Adrenal gland (tissue), 9 donors: ENCODE measurements at regions not wholly inside any gene's neighbourhood (a gene's known extent, or its start where the extent isn't known, plus 50 kb on each side); places are given as distances from the start of the nearest gene placed in this dataset.

Experiments used
- DNase-seq, 7 donors: peaks; one replicate each; pipeline ENCODE4 v3.0.0-alpha.2; 2019 to 2020
- H3K27ac ChIP-seq, 5 donors: fragments of 200-600 bp; sonication (generic) in 4 of 5; 1 replicate in 3 of 5; 2 replicates in 2 of 5; pipeline versions ENCODE4 v1.5.1 to v1.8.0; 2016 to 2020; ENCODE audit warnings: mild to moderate bottlenecking in 1 of 5
- H3K27me3 ChIP-seq: fragments of 200-600 bp; 2 replicates; pipeline ENCODE4 v1.8.0; 2021
- H3K36me3 ChIP-seq, 2 donors: fragments of 200-600 bp; replicated peaks in 1 of 2; 1 replicate in 1 of 2; 2 replicates in 1 of 2; pipeline versions ENCODE4 v1.5.1 to v1.8.0; 2018 to 2022
- H3K4me1 ChIP-seq, 2 donors: fragments of 200-600 bp; replicated peaks in 1 of 2; 1 replicate in 1 of 2; 2 replicates in 1 of 2; pipeline versions ENCODE4 v1.5.1 to v1.8.0; 2018 to 2021
- H3K4me3 ChIP-seq, 4 donors: fragments of 200-600 bp; sonication (generic) in 3 of 4; one replicate each; pipeline ENCODE4 v1.5.1; 2016 to 2018
- H3K9me3 ChIP-seq, 3 donors: fragments of 200-600 bp; sonication (generic) in 1 of 3; replicated peaks in 1 of 3; 1 replicate in 2 of 3; 2 replicates in 1 of 3; pipeline versions ENCODE4 v1.5.1 to v1.8.0; 2016 to 2021
- POLR2A ChIP-seq, 2 donors: fragments of 450-650 bp; IDR thresholded peaks; one replicate each; pipeline ENCODE4 v1.6.1; 2017; ENCODE audit warnings: antibody characterized with exemption in 2 of 2, mild to moderate bottlenecking in 2 of 2, moderate library complexity in 1 of 2
- WGBS, 4 donors: extraction: QIAGEN DNeasy Blood & Tissue Kit in 2 of 4; methylation state at CpG; one replicate each; pipeline versions ENCODE4 v1.1.5 to v1.1.7; 2013 to 2017; 5-methylcytosine and 5-hydroxymethylcytosine counted together
- intact Hi-C, 2 donors: fragments of 100-400 bp; cut with DNase I; formaldehyde crosslinking; loops; one replicate each; pipeline versions ENCODE4 v1.14.1 to v1.15.0; 2022 to 2023
- TF ChIP-seq, protein P1 (sequence below), 6 experiments: fragments of 450-650 bp in 4 of 6; fragments of 200-600 bp in 2 of 6; sonication (generic) in 1 of 6; IDR thresholded peaks; 1 replicate in 5 of 6; 2 replicates in 1 of 6; pipeline versions ENCODE4 v1.5.1 to v1.8.0; 2016 to 2021; ENCODE audit warnings: antibody characterized with exemption in 6 of 6, mild to moderate bottlenecking in 2 of 6, moderate library complexity in 1 of 6
- donor health status: healthy with polysubstance abuse.
- donor health status: Bipolar disorder and iron deficiency.
- donor health status: DM: yes; HTN: yes; CAD: no.
- donor health status: DM: no; HTN: no; CAD: no.
- donor health status: DM: no; HTN: no; CAD: no.

DNA sequence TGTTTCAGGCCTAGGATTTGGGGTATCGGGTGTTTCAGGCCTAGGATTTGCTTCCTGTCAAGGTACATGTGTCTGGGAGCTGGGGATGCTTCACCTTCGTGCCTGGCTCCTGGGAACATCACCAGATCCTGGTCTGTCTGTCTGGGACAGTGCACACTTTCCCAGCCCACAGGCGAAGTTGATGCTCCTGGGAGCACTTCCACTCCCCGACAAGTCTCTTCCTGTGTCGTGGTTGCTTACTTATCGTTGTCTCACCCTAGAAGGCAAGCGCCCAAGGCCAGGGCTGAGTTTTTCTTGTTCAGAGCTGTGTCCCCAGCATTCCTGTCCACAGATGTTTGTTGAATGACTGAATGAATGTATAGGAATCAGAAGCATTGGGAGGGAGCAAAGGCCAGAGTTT lies 71.5 kb downstream of the LINC01488 start:
- peaks cover 0 to 6% (median 0%) of the 10 kb centered on the region in 3 donors for H3K9me3 ChIP-seq
- 89 to 95% (median 92%) methylated on average over 6 to 7 of the region's 7 CpGs for WGBS, 4 donors

DNA sequence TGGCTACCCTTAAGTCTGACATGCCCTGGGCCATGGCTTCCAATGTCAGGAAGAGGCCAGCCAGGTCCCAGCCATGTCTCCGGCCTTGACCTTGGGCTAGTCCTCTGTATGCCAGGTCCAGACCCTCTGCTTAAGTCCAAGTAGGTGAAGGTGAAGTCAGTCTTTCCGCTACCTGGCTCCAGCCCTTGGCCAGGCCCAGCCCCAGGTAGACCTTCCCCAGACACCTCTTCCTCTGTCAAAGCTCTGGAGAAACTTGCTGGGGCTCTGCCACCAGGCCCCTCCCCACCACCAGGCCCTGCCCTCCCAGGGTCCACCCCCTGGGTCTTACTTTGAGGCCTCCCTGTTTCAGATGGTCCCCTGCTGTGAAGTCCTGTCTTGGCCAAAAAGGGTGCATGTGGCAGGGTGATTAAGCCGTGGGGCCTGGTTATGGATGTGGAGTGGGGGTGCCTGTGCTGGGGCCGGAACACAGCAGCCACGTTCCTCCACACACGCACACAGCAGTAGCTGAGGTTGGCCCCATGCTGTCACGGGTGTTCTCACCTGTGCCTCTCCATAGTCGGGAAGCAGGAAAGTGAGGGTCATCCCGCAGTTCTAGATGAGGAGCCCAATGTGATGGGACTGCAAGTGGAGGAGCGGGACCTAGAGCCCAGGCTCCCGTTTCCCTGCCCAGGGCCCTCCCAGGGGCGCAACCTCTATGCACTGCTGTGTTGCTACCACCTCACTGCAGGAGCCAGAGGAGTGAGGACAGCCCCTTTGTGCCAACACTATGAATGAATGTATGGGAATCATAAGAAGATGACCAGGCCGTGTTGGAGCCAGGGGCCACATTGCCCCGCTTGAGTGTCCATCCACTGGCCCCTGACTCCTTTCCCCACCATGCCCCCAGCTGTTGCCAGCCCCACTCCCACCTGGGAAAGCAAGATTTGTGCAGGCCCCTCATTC lies 72.2 kb downstream of the LINC01488 start:
- intact Hi-C loops, result no loop called here
- TF ChIP-seq, protein P1, sequence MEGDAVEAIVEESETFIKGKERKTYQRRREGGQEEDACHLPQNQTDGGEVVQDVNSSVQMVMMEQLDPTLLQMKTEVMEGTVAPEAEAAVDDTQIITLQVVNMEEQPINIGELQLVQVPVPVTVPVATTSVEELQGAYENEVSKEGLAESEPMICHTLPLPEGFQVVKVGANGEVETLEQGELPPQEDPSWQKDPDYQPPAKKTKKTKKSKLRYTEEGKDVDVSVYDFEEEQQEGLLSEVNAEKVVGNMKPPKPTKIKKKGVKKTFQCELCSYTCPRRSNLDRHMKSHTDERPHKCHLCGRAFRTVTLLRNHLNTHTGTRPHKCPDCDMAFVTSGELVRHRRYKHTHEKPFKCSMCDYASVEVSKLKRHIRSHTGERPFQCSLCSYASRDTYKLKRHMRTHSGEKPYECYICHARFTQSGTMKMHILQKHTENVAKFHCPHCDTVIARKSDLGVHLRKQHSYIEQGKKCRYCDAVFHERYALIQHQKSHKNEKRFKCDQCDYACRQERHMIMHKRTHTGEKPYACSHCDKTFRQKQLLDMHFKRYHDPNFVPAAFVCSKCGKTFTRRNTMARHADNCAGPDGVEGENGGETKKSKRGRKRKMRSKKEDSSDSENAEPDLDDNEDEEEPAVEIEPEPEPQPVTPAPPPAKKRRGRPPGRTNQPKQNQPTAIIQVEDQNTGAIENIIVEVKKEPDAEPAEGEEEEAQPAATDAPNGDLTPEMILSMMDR (IDR thresholded peaks at IDR 0.05), result no peak
- TF ChIP-seq POLR2A (IDR thresholded peaks at IDR 0.05), result no peak
- WGBS, 4 donors, result 82 to 95% (median 92%) methylated on average over 5 to 14 of the region's 14 CpGs
- Histone ChIP-seq H3K9me3 (peaks cover 0 to 6% (median 0%) of the 10 kb centered on the region in 3 donors), H3K4me3 (no peak overlapping the region), H3K27me3 (no peaks in the 10 kb centered on the region), H3K27ac (no peak overlapping the region), H3K4me1 (no peaks in the 10 kb centered on the region), H3K36me3 (no peaks in the 10 kb centered on the region)
- peak in 1 of 7 donors; percentile 9 for DNase-seq

More for the DNA sequence above, 71.5 kb downstream of the LINC01488 start:
- intact Hi-C loops, result no loop called here
- Histone ChIP-seq H3K4me1 (no peaks in the 10 kb centered on the region), H3K36me3 (no peaks in the 10 kb centered on the region), H3K27me3 (no peaks in the 10 kb centered on the region), H3K27ac (no peak overlapping the region), H3K4me3 (no peak overlapping the region)
- DNase-seq, result peak in 1 of 7 donors; percentile 8
- TF ChIP-seq, protein P1 (IDR thresholded peaks at IDR 0.05), result no peak
- TF ChIP-seq POLR2A (IDR thresholded peaks at IDR 0.05), result no peak

DNA sequence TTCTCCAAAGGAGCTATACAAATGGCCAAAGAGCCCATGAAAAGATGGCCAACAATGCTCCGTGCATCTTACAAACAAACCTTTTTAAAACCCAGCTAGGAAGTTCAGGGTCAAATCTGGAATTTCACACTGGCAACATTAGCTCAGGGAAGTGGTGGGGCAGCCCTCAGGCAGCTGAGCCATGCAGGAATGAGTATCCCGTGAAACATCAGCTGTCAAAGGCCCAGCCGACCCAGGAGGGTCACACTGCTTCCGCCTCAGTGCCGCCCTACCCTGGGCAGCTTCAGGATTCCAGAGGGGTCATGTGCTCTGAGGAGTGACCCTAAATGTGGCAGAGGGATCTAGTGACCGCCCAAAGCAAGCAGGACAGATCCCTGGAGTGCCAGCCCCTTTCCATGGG lies 73.4 kb downstream of the LINC01488 start:
- H3K4me3 ChIP-seq, result no peak overlapping the region
- H3K9me3 ChIP-seq, result peaks cover 0 to 4% (median 0%) of the 10 kb centered on the region in 3 donors
- DNase-seq, result no peak
- no peaks in the 10 kb centered on the region for H3K27me3 ChIP-seq
- WGBS, 4 donors, result 83 to 89% (median 85%) methylated on average over 5 to 6 of the region's 6 CpGs
- no peak overlapping the region for H3K27ac ChIP-seq
- no peaks in the 10 kb centered on the region for H3K36me3 ChIP-seq
- H3K4me1 ChIP-seq, result no peaks in the 10 kb centered on the region
- intact Hi-C loops, result no loop called here
- TF ChIP-seq, protein P1 (IDR thresholded peaks at IDR 0.05), result no peak
- no peak for TF ChIP-seq POLR2A (IDR thresholded peaks at IDR 0.05)

DNA sequence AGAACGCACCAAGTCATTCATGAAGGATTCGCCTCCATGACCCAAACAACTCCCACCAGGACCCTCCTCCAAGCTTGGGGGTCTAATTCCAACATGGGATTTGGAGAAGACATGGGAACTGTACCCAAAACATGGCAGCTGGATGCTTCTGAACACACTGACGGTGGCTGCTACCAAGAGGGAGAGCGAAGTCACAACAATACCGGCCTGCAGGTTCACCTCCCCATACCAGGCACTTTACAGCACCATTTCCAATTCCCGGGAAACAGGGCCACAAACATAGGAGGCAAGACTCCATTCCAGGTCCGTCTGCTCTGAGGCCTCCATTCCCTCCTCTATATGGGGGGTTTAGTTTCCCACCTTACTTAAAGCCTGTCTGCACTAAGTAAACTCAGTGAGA lies 75.8 kb downstream of the LINC01488 start:
- WGBS, 4 donors, result 83 to 96% (median 94%) methylated on average over 7 of the region's 7 CpGs
- Histone ChIP-seq H3K4me1 (no peaks in the 10 kb centered on the region), H3K9me3 (no peaks in the 10 kb centered on the region), H3K4me3 (no peak overlapping the region), H3K27ac (no peak overlapping the region), H3K27me3 (no peaks in the 10 kb centered on the region), H3K36me3 (no peaks in the 10 kb centered on the region)
- intact Hi-C loops, result no loop called here
- DNase-seq, result no peak
- TF ChIP-seq, protein P1 (IDR thresholded peaks at IDR 0.05), result no peak
- no peak for TF ChIP-seq POLR2A (IDR thresholded peaks at IDR 0.05)
